Activated naive CD8-positive, alpha-beta T cell treated with anti-CD3 and anti-CD28 coated beads, Interleukin-2, amount 10 ng/mL, durations not matched to agents 7 days and 5 days (primary cell): ENCODE measurements at regions not wholly inside any gene's neighbourhood (a gene's known extent, or its start where the extent isn't known, plus 50 kb on each side); places are given as distances from the start of the nearest gene placed in this dataset.
"Not testable (repeated sequence)": the region's sequence is repeated elsewhere in the genome, so short reads cannot be mapped to it uniquely, and the experiment has no call there.

ENCODE experiments used
- ATAC-seq: fragments of 150-1000 bp; cut with Tn5 transposase; one replicate; pipeline ENCODE4 v1.10.0; 2021; ENCODE audit warnings: low read depth, moderate library complexity
- POLR2A ChIA-PET: fragments of 350-600 bp; sonication (Branson Sonifier 250); formaldehyde crosslinking; loops from one replicate; lab custom pipeline; 2021; ENCODE audit warnings: antibody characterized with exemption; lab: Charles Lee
- DNase-seq: peaks from one replicate; pipeline ENCODE4 v3.0.0; 2021
- H3K27ac Mint-ChIP-seq: one replicate; pipeline ENCODE4 v1.8.0; 2022; ENCODE audit warnings: mild to moderate bottlenecking, mixed read lengths
- H3K27me3 Mint-ChIP-seq: one replicate; pipeline ENCODE4 v1.8.0; 2022; ENCODE audit warnings: mild to moderate bottlenecking, moderate library complexity, mixed read lengths
- H3K36me3 Mint-ChIP-seq: one replicate; pipeline ENCODE4 v1.8.0; 2021; ENCODE audit warnings: mild to moderate bottlenecking, mixed read lengths
- H3K4me1 Mint-ChIP-seq: one replicate; pipeline ENCODE4 v1.8.0; 2021; ENCODE audit warnings: mixed read lengths
- H3K4me3 Mint-ChIP-seq: one replicate; pipeline ENCODE4 v1.8.0; 2022; ENCODE audit warnings: mild to moderate bottlenecking, moderate library complexity, mixed read lengths
- H3K9me3 Mint-ChIP-seq: one replicate; pipeline ENCODE4 v1.8.0; 2021; ENCODE audit warnings: mixed read lengths

- H3K27ac Mint-ChIP-seq = no peak overlapping the region
- POLR2A ChIA-PET = no interaction called here
- no peak for ATAC-seq
These were observed 1205.2 kb upstream of the AUTS2 start for GRCh38 chr7:68393051-68393450.

GRCh38 chr7:68394131-68394530, 1204.1 kb upstream of the AUTS2 start:
- Mint-ChIP-seq H3K9me3 (peaks cover 22% of the 10 kb centered on the region), H3K27me3 (no peaks in the 10 kb centered on the region), H3K27ac (no peak overlapping the region), H3K4me1 (no peaks in the 10 kb centered on the region), H3K36me3 (no peaks in the 10 kb centered on the region), H3K4me3 (no peak overlapping the region)
- DNase-seq (no peak), ATAC-seq (no peak)
- POLR2A ChIA-PET = no interaction called here

More at GRCh38 chr7:68393051-68393450, 1205.2 kb upstream of the AUTS2 start:
- Mint-ChIP-seq H3K4me3 (no peak overlapping the region), H3K36me3 (no peaks in the 10 kb centered on the region), H3K4me1 (no peaks in the 10 kb centered on the region), H3K27me3 (no peaks in the 10 kb centered on the region), H3K9me3 (peaks cover 18% of the 10 kb centered on the region)
- no peak for DNase-seq

- ATAC-seq = no peak
- H3K4me1 Mint-ChIP-seq = no peaks in the 10 kb centered on the region
- peaks cover 20% of the 10 kb centered on the region for H3K9me3 Mint-ChIP-seq
These were observed 1198.2 kb upstream of the AUTS2 start for GRCh38 chr7:68399991-68400590.

GRCh38 chr7:68400783-68401182, 1197.5 kb upstream of the AUTS2 start:
- H3K4me1 Mint-ChIP-seq = no peaks in the 10 kb centered on the region
- DNase-seq (no peak), ATAC-seq (no peak)
- H3K27me3 Mint-ChIP-seq = no peaks in the 10 kb centered on the region
- peaks cover 23% of the 10 kb centered on the region for H3K9me3 Mint-ChIP-seq
- H3K4me3 Mint-ChIP-seq = no peak overlapping the region
- H3K27ac Mint-ChIP-seq = no peak overlapping the region
- POLR2A ChIA-PET = no interaction called here
- no peaks in the 10 kb centered on the region for H3K36me3 Mint-ChIP-seq

More at GRCh38 chr7:68399991-68400590, 1198.2 kb upstream of the AUTS2 start:
- DNase-seq = no peak
- H3K27me3 Mint-ChIP-seq = no peaks in the 10 kb centered on the region
- POLR2A ChIA-PET = no interaction called here
- no peak overlapping the region for H3K27ac Mint-ChIP-seq
- H3K36me3 Mint-ChIP-seq = no peaks in the 10 kb centered on the region
- H3K4me3 Mint-ChIP-seq = no peak overlapping the region

GRCh38 chr7:68401313-68401712, 1197.0 kb upstream of the AUTS2 start:
- H3K4me1 Mint-ChIP-seq = no peaks in the 10 kb centered on the region
- no peak overlapping the region for H3K27ac Mint-ChIP-seq

GRCh38 chr7:68406480-68406879, 1191.8 kb upstream of the AUTS2 start:
- no peaks in the 10 kb centered on the region for H3K36me3 Mint-ChIP-seq
- POLR2A ChIA-PET = no interaction called here

More at GRCh38 chr7:68401313-68401712, 1197.0 kb upstream of the AUTS2 start:
- DNase-seq (no peak), ATAC-seq (no peak)
- POLR2A ChIA-PET = no interaction called here
- Mint-ChIP-seq H3K27me3 (no peaks in the 10 kb centered on the region), H3K4me3 (no peak overlapping the region), H3K36me3 (no peaks in the 10 kb centered on the region), H3K9me3 (peaks cover 20% of the 10 kb centered on the region)

GRCh38 chr7:68407460-68407859, 1190.8 kb upstream of the AUTS2 start:
- ATAC-seq = no peak
- H3K27me3 Mint-ChIP-seq = no peaks in the 10 kb centered on the region
- no peak overlapping the region for H3K4me3 Mint-ChIP-seq
- no peak for DNase-seq
- H3K4me1 Mint-ChIP-seq = no peaks in the 10 kb centered on the region
- POLR2A ChIA-PET = no interaction called here
- peaks cover 11% of the 10 kb centered on the region for H3K9me3 Mint-ChIP-seq
- H3K36me3 Mint-ChIP-seq = no peaks in the 10 kb centered on the region
- H3K27ac Mint-ChIP-seq = no peak overlapping the region

More at GRCh38 chr7:68406480-68406879, 1191.8 kb upstream of the AUTS2 start:
- no peak overlapping the region for H3K4me3 Mint-ChIP-seq
- DNase-seq = no peak
- no peak overlapping the region for H3K27ac Mint-ChIP-seq
- no peak for ATAC-seq
- no peaks in the 10 kb centered on the region for H3K4me1 Mint-ChIP-seq
- H3K9me3 Mint-ChIP-seq = peaks cover 8% of the 10 kb centered on the region
- H3K27me3 Mint-ChIP-seq = no peaks in the 10 kb centered on the region

- ATAC-seq (no peak), DNase-seq (no peak)
- no peaks in the 10 kb centered on the region for H3K4me1 Mint-ChIP-seq
- no peaks in the 10 kb centered on the region for H3K27me3 Mint-ChIP-seq
- H3K9me3 Mint-ChIP-seq = peaks cover 7% of the 10 kb centered on the region
- H3K36me3 Mint-ChIP-seq = no peaks in the 10 kb centered on the region
- no peak overlapping the region for H3K27ac Mint-ChIP-seq
- H3K4me3 Mint-ChIP-seq = no peak overlapping the region
- POLR2A ChIA-PET = no interaction called here
These were observed 1189.4 kb upstream of the AUTS2 start for GRCh38 chr7:68408873-68409272.

GRCh38 chr7:68409851-68410250, 1188.4 kb upstream of the AUTS2 start:
- no peak overlapping the region for H3K4me3 Mint-ChIP-seq
- no peaks in the 10 kb centered on the region for H3K4me1 Mint-ChIP-seq
- POLR2A ChIA-PET = no interaction called here
- no peaks in the 10 kb centered on the region for H3K27me3 Mint-ChIP-seq
- DNase-seq (no peak), ATAC-seq (no peak)
- H3K9me3 Mint-ChIP-seq = peaks cover 7% of the 10 kb centered on the region
- H3K27ac Mint-ChIP-seq = no peak overlapping the region
- no peaks in the 10 kb centered on the region for H3K36me3 Mint-ChIP-seq

GRCh38 chr7:68410693-68411092, 1187.6 kb upstream of the AUTS2 start:
- POLR2A ChIA-PET, H3K27ac Mint-ChIP-seq, H3K4me3 Mint-ChIP-seq, H3K4me1 Mint-ChIP-seq, ATAC-seq, H3K36me3 Mint-ChIP-seq, H3K27me3 Mint-ChIP-seq, H3K9me3 Mint-ChIP-seq, DNase-seq: not testable (repeated sequence)

GRCh38 chr7:68411742-68412141, 1186.5 kb upstream of the AUTS2 start:
- no peaks in the 10 kb centered on the region for H3K4me1 Mint-ChIP-seq
- peaks cover 9% of the 10 kb centered on the region for H3K9me3 Mint-ChIP-seq
- H3K36me3 Mint-ChIP-seq = no peaks in the 10 kb centered on the region
- H3K27ac Mint-ChIP-seq = no peak overlapping the region
- no peak overlapping the region for H3K4me3 Mint-ChIP-seq
- H3K27me3 Mint-ChIP-seq = no peaks in the 10 kb centered on the region
- DNase-seq (no peak), ATAC-seq (no peak)
- POLR2A ChIA-PET = no interaction called here

- Mint-ChIP-seq H3K4me1 (no peaks in the 10 kb centered on the region), H3K4me3 (no peak overlapping the region), H3K9me3 (peaks cover 17% of the 10 kb centered on the region), H3K27ac (no peak overlapping the region), H3K36me3 (no peaks in the 10 kb centered on the region), H3K27me3 (no peaks in the 10 kb centered on the region)
- DNase-seq = no peak
- ATAC-seq = no peak
- POLR2A ChIA-PET = no interaction called here
These were observed 1183.4 kb upstream of the AUTS2 start for GRCh38 chr7:68414631-68415425.

GRCh38 chr7:68417002-68417401, 1181.3 kb upstream of the AUTS2 start:
- Mint-ChIP-seq H3K27ac (no peak overlapping the region), H3K4me1 (no peaks in the 10 kb centered on the region), H3K27me3 (no peaks in the 10 kb centered on the region), H3K36me3 (no peaks in the 10 kb centered on the region), H3K4me3 (no peak overlapping the region), H3K9me3 (peaks cover 20% of the 10 kb centered on the region)
- ATAC-seq (no peak), DNase-seq (no peak)
- POLR2A ChIA-PET = no interaction called here

GRCh38 chr7:68417659-68418058, 1180.6 kb upstream of the AUTS2 start:
- no peak overlapping the region for H3K4me3 Mint-ChIP-seq
- H3K36me3 Mint-ChIP-seq = no peaks in the 10 kb centered on the region
- peaks cover 18% of the 10 kb centered on the region for H3K9me3 Mint-ChIP-seq
- H3K27ac Mint-ChIP-seq = no peak overlapping the region
- no peaks in the 10 kb centered on the region for H3K27me3 Mint-ChIP-seq
- DNase-seq (no peak), ATAC-seq (no peak)
- H3K4me1 Mint-ChIP-seq = no peaks in the 10 kb centered on the region
- POLR2A ChIA-PET = no interaction called here
